Esophagus muscularis mucosa (tissue), 4 donors: ENCODE measurements at regions not wholly inside any gene's neighbourhood (a gene's known extent, or its start where the extent isn't known, plus 50 kb on each side); places are given as distances from the start of the nearest gene placed in this dataset.

Source experiments
- DNase-seq: peaks from one replicate; pipeline ENCODE4 v3.0.0-alpha.2; 2017; ENCODE audit errors: extremely low spot score
- H3K27ac ChIP-seq, 4 donors: fragments of 200-600 bp; sonication (generic); replicated peaks in 1 of 4; 1 replicate in 3 of 4; 2 replicates in 1 of 4; pipeline ENCODE4 v1.5.1; 2016 to 2019; ENCODE audit warnings: mild to moderate bottlenecking in 1 of 4
- H3K27me3 ChIP-seq, 4 donors: fragments of 200-600 bp; sonication (generic); one replicate each; pipeline versions ENCODE4 v1.5.1 to v1.6.0; 2016 to 2019
- H3K36me3 ChIP-seq, 4 donors: fragments of 200-600 bp; sonication (generic); one replicate each; pipeline ENCODE4 v1.5.1; 2016 to 2019
- H3K4me1 ChIP-seq, 4 donors: fragments of 200-600 bp; sonication (generic); one replicate each; pipeline ENCODE4 v1.5.1; 2016 to 2019
- H3K4me3 ChIP-seq, 4 donors: fragments of 200-600 bp; sonication (generic); 1 replicate in 2 of 4; 2 replicates in 2 of 4; pipeline ENCODE4 v1.5.1; 2016 to 2019; ENCODE audit warnings: mild to moderate bottlenecking in 4 of 4, moderate library complexity in 1 of 4
- H3K9me3 ChIP-seq, 4 donors: fragments of 200-600 bp; sonication (generic); 1 replicate in 3 of 4; 2 replicates in 1 of 4; pipeline ENCODE4 v1.5.1; 2016 to 2019
- CTCF ChIP-seq, 3 experiments: fragments of 200-600 bp in 2 of 3; fragments of 450-650 bp in 1 of 3; sonication (generic) in 2 of 3; IDR thresholded peaks; one replicate each; pipeline ENCODE4 v1.5.1; 2017 to 2019; ENCODE audit warnings: antibody characterized with exemption in 3 of 3, mild to moderate bottlenecking in 2 of 3, moderate library complexity in 1 of 3
- EP300 ChIP-seq: sonication (generic); formaldehyde crosslinking; IDR thresholded peaks from one replicate; pipeline ENCODE4 v1.6.1; 2017; ENCODE audit warnings: antibody characterized with exemption
- POLR2A ChIP-seq: fragments of 450-650 bp; IDR thresholded peaks from one replicate; pipeline ENCODE4 v1.6.1; 2017; ENCODE audit warnings: antibody characterized with exemption, moderate library complexity, mild to moderate bottlenecking, low read depth
- POLR2AphosphoS5 ChIP-seq, 2 donors: sonication (generic); formaldehyde crosslinking; IDR thresholded peaks; one replicate each; pipeline ENCODE4 v1.6.1; 2017; ENCODE audit warnings: antibody characterized with exemption in 2 of 2
- WGBS: methylation state at CpG from one replicate; pipeline ENCODE4 v1.1.5; 2018; 5-methylcytosine and 5-hydroxymethylcytosine counted together
- intact Hi-C: fragments of 100-400 bp; cut with DNase I; formaldehyde crosslinking; loops from one replicate; pipeline ENCODE4 v1.15.1; 2023

- Histone ChIP-seq H3K9me3 (no peaks in the 10 kb centered on the region), H3K27me3 (no peaks in the 10 kb centered on the region), H3K4me3 (no peak overlapping the region), H3K4me1 (no peaks in the 10 kb centered on the region), H3K36me3 (no peaks in the 10 kb centered on the region), H3K27ac (no peak overlapping the region)
- intact Hi-C loops, result no loop called here
- TF ChIP-seq POLR2AphosphoS5 (IDR thresholded peaks at IDR 0.05) (no peak), POLR2A (no peak), CTCF (IDR thresholded peaks at IDR 0.05) (no peak), EP300 (no peak)
- WGBS, result 86% methylated on average over 2 of the region's 2 CpGs
- no peak for DNase-seq
These were observed 512.5 kb downstream of the ETV1 start for GRCh38 chr7:13476881-13477444.

DNA sequence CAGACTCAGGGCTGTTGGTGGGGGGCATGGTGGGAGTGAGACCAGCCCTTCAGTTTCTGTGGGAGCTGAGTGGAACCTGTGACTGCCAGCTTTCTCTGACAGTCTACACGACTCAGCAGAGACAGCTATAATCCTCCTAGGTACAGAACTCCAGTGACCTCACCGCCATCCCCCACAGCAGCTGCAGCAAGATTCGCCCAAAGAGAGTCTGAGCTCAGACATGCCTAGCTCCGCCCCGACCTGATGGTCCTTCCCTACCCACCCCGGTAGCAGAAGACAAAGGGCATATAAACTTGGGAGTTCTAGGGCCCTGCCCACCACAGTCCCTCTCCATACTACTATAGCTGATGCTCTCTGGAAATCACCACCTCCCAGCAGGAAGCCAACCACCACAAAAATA is 500.1 kb downstream of the ETV1 start:
- no peak overlapping the region for H3K4me3 ChIP-seq
- no peaks in the 10 kb centered on the region for H3K36me3 ChIP-seq
- H3K4me1 ChIP-seq, result no peaks in the 10 kb centered on the region
- TF ChIP-seq EP300 (no peak), CTCF (IDR thresholded peaks at IDR 0.05) (no peak), POLR2A (no peak), POLR2AphosphoS5 (IDR thresholded peaks at IDR 0.05) (no peak)
- no peaks in the 10 kb centered on the region for H3K9me3 ChIP-seq
- DNase-seq, result no peak
- 93% methylated on average over 5 of the region's 6 CpGs for WGBS
- H3K27me3 ChIP-seq, result no peaks in the 10 kb centered on the region
- intact Hi-C loops, result no loop called here
- H3K27ac ChIP-seq, result no peak overlapping the region

- DNase-seq, result no peak
- TF ChIP-seq CTCF (IDR thresholded peaks at IDR 0.05) (no peak), POLR2A (no peak), POLR2AphosphoS5 (IDR thresholded peaks at IDR 0.05) (no peak), EP300 (no peak)
- intact Hi-C loops, result no loop called here
- Histone ChIP-seq H3K4me3 (no peak overlapping the region), H3K36me3 (no peaks in the 10 kb centered on the region), H3K27me3 (no peaks in the 10 kb centered on the region), H3K9me3 (no peaks in the 10 kb centered on the region), H3K4me1 (no peaks in the 10 kb centered on the region), H3K27ac (no peak overlapping the region)
These were observed 492.5 kb downstream of the ETV1 start for GRCh38 chr7:13496976-13497375.

GRCh38 chr7:13508586-13508985 is 480.9 kb downstream of the ETV1 start:
- Histone ChIP-seq H3K27ac (no peak overlapping the region), H3K36me3 (no peaks in the 10 kb centered on the region), H3K4me1 (no peaks in the 10 kb centered on the region), H3K9me3 (no peaks in the 10 kb centered on the region), H3K27me3 (no peaks in the 10 kb centered on the region), H3K4me3 (no peak overlapping the region)
- WGBS, result 61% methylated on average over 1 of the region's 1 CpG
- DNase-seq, result no peak
- intact Hi-C loops, result no loop called here
- TF ChIP-seq EP300 (no peak), CTCF (IDR thresholded peaks at IDR 0.05) (no peak)

DNA sequence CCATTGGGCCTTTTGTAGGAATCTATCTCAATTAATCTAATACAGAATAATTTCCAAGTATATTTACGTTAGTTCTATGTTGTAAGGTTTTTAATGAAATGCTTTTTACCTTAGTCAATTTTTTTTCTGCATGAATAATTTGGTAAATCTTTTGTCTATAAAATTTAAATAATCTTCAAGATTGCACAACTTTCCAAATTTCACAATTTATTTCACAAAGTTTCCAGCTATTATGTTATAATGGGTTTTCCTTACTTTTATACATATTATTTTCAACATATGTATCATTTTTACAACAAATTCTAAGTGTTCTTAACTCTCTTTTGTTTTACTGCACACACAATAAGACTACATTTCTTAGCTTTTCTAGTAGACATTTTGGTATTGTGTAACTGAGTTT is 470.7 kb downstream of the ETV1 start:
- Histone ChIP-seq H3K4me1 (peaks cover 0 to 3% (median under 1%) of the 10 kb centered on the region in 4 donors), H3K9me3 (no peaks in the 10 kb centered on the region), H3K27me3 (no peaks in the 10 kb centered on the region), H3K36me3 (no peaks in the 10 kb centered on the region), H3K4me3 (no peak overlapping the region), H3K27ac (no peak overlapping the region)
- no peak for DNase-seq
- 82% methylated on average over 1 of the region's 1 CpG for WGBS
- no peak for TF ChIP-seq POLR2A
- TF ChIP-seq POLR2AphosphoS5 (IDR thresholded peaks at IDR 0.05), result no peak
- TF ChIP-seq CTCF (IDR thresholded peaks at IDR 0.05), result no peak
- no peak for TF ChIP-seq EP300
- intact Hi-C loops, result no loop called here
